Muscle layer of colon (tissue), 2 donors: ENCODE measurements at regions not wholly inside any gene's neighbourhood (a gene's known extent, or its start where the extent isn't known, plus 50 kb on each side); places are given as distances from the start of the nearest gene placed in this dataset.
"Not testable (repeated sequence)": the region's sequence is repeated elsewhere in the genome, so short reads cannot be mapped to it uniquely, and the experiment has no call there.

Experiments
- H3K27ac ChIP-seq: one replicate; pipeline ENCODE4 v1.7.0; 2013; ENCODE audit warnings: low read depth, mild to moderate bottlenecking, low read length, moderate library complexity
- H3K27me3 ChIP-seq, 2 donors: one replicate each; pipeline ENCODE4 v1.7.0; 2013; ENCODE audit warnings: low read length in 2 of 2, mild to moderate bottlenecking in 2 of 2; ENCODE audit not compliant: insufficient read depth in 2 of 2, control insufficient read depth in 1 of 2
- H3K36me3 ChIP-seq: one replicate; pipeline ENCODE4 v1.7.0; 2013; ENCODE audit warnings: mild to moderate bottlenecking, low read length; ENCODE audit not compliant: insufficient read depth
- H3K4me1 ChIP-seq: one replicate; pipeline ENCODE4 v1.7.0; 2013; ENCODE audit warnings: mild to moderate bottlenecking, low read length; ENCODE audit not compliant: insufficient read depth
- H3K4me3 ChIP-seq, 2 donors: one replicate each; pipeline ENCODE4 v1.7.0; 2013; ENCODE audit warnings: low read length in 2 of 2, low read depth in 1 of 2, mild to moderate bottlenecking in 1 of 2, moderate library complexity in 1 of 2
- H3K9ac ChIP-seq: one replicate; pipeline ENCODE4 v1.7.0; 2013; ENCODE audit warnings: low read length
- H3K9me3 ChIP-seq: one replicate; pipeline ENCODE4 v1.7.0; 2013; ENCODE audit warnings: mild to moderate bottlenecking, low read length
- donor health status: abdominal sarcoma.
- donor health status: Adenocarcinoma of cecum.

DNA sequence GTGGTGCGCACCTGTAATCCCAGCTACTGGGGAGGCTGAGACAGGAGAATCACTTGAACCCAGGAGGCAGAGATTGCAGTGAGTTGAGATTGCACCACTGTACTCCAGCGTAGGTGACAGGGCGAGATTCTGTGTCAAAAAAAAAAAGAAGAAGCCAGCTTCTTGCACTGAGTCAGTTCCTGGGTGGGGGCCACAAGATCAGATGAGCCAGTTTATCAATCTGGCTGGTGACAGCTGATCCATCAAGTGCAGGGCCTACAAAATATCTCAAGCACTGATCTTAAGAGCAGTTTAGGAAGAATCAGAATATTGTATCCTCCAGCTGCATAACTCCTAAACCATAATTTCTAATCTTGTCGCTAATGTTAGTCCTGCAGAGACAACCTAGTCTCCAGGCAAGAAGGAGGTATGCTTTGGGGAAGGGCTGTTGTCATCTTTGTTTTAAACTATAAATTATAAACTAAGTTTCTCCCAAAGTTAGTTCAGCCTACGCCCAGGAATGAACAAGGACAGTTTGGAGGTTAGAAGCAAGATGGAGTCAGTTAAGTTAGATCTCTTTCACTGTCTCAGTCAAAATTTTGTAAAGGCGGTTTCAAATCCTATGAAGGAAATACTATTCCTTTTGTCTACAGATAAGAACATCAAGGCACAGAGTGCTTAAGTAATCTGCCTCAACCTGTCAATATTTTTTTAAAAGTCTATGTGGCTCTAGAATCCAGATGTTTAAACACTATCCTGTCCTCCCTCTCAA is 139.0 kb upstream of the NUDT4 start:
- H3K9ac ChIP-seq, H3K36me3 ChIP-seq, H3K27ac ChIP-seq, H3K4me3 ChIP-seq, H3K9me3 ChIP-seq, H3K4me1 ChIP-seq, H3K27me3 ChIP-seq: not testable (repeated sequence)

DNA sequence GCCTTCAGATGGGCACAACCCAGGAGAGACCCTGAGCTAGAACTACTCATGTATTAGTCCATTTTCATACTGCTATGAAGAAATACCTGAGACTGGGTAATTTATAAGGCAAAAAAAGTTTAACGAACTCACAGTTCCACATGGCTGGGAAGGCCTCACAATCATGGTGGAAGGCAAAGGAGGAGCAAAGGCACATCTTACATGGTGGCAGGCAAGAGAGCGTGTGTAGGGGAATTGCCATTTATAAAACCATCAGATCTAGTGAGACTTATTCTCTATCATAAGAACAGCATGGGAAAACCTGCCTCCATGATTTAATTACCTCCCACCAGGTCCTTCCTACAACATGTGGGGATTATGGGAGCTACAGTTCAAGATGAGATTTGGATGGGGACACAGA is 137.9 kb upstream of the NUDT4 start:
- H3K27me3 ChIP-seq, H3K4me3 ChIP-seq, H3K36me3 ChIP-seq, H3K9ac ChIP-seq, H3K9me3 ChIP-seq, H3K27ac ChIP-seq, H3K4me1 ChIP-seq: not testable (repeated sequence)

DNA sequence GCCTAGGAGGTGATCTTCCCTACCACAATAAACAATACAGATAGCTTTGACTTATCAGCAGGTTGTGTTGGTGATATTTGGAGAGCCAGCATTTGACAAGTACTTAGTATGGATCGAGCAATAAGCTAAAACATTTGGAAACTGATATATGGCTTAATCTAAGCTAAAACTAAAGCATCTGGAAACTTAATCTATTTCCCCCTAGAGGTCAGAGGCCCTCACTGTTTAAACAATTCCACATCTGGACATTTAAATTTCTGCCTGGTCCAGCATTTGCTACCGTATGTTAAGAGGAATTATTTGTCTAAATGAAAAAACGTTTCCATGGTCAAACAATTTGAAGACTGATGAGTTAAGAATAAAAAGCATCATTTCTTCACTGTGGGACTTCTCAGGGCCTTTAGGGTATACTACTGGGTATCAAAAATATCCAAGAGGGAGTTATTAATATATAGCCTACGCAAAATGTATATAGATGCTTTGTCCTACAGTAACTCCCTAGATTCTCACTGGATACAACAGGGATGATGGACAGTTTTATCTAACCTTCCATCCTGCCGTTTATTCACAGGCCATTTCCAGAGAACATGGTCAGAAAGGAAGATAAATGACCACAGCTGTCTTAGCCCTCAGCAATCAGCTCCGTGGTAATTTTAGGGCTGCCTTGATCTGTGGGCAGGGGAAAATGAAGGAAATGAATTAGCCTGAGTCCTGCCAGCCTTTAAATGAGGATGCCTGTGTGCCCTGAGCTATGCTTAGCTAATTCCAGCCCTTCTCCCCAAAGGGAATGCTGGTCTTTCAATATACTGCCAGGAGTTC is 135.4 kb upstream of the NUDT4 start:
- Histone ChIP-seq H3K9me3 (no peaks in the 10 kb centered on the region), H3K27ac (no peak overlapping the region), H3K36me3 (no peaks in the 10 kb centered on the region), H3K9ac (no peak overlapping the region), H3K27me3 (no peaks in the 10 kb centered on the region), H3K4me3 (no peak overlapping the region), H3K4me1 (peaks cover 10% of the 10 kb centered on the region)

DNA sequence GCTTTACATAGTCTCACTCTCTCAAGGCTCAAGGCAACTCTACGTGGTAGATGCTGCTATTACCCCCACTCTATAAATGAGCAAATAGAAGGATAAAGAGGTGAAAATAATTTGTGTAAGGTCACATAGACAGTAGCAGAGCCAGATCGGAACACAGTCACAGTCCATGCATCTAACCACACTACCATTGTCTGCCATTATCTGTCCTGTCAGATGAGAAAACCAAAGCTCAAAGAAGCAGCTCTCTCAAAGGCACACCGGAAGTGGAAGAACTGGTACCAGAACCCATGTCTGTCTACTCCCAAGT is 134.4 kb upstream of the NUDT4 start:
- no peak overlapping the region for H3K27ac ChIP-seq
- H3K9ac ChIP-seq, result no peak overlapping the region
- H3K36me3 ChIP-seq, result no peaks in the 10 kb centered on the region
- peaks cover 10% of the 10 kb centered on the region for H3K4me1 ChIP-seq
- no peaks in the 10 kb centered on the region for H3K9me3 ChIP-seq
- no peak overlapping the region for H3K4me3 ChIP-seq
- H3K27me3 ChIP-seq, result no peaks in the 10 kb centered on the region

DNA sequence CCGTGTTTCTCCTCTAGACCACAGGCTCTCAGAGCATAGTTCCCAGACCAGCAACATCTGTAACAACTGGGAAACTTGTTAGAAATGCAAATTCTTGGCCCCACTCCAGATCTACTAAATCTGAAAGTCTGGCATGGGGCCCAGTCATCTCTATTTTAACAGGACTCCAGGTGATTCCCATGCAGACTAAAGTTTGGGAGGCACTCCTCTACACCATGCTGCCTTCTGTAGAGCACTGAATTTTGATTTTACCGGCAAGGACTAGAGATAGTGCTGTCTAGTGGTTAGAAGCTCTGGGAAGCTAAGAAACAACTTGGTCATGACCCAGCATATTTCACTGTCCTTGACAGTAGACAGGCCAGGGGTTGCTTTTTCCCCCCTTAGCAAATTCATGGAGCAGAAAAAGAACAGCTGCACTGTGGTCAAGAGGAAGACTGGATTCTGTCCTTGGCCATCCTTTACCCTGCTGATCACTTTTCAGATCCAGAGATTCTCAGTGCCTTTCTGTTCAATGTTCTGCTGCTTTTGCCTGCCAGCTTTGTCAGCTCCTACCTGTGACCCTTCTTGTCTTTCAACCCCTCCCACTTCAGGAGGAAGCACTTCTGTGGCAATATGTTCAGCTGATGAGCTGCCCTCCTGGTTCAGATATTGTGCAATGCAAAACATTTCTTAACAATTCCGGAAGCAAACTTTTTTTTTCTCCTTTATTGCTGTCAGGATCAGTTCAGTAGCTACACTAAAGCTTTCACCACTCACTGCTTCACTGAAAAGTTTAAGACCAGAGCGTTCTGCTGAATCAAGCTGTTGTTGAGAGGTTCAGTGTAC is 133.8 kb upstream of the NUDT4 start:
- Histone ChIP-seq H3K27ac (no peak overlapping the region), H3K27me3 (no peaks in the 10 kb centered on the region), H3K4me1 (peaks cover 10% of the 10 kb centered on the region), H3K9ac (no peak overlapping the region), H3K4me3 (no peak overlapping the region), H3K9me3 (no peaks in the 10 kb centered on the region), H3K36me3 (no peaks in the 10 kb centered on the region)

DNA sequence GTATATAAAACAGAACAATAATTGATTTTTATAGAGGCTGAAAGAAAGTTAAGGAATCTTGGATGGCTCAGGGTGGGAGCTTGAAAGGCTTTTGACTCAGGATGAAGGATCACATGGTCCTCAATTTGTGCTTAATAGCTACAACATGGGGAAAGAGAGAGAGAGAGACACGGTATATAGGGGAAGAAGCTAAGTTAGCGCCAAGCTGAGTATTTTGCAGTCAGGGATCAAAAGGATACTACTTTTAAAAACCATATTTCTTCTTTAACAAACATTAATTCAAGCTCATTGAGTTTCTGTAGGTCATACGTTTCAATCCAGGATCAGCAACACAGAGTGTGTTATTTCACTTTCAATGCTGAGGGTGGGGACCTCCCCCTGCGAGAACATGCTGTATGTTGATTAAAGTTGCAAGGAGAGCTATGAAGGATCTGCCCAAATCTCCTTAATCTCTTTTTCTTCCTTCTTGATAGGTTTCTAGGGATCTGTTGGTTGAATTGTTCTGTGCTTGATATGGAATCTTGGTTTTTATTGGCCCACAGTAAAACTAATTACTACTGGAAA is 133.1 kb upstream of the NUDT4 start:
- Histone ChIP-seq H3K9ac (no peak overlapping the region), H3K9me3 (no peaks in the 10 kb centered on the region), H3K4me3 (no peak overlapping the region), H3K27ac (no peak overlapping the region), H3K36me3 (no peaks in the 10 kb centered on the region), H3K27me3 (no peaks in the 10 kb centered on the region), H3K4me1 (peaks cover 10% of the 10 kb centered on the region)

DNA sequence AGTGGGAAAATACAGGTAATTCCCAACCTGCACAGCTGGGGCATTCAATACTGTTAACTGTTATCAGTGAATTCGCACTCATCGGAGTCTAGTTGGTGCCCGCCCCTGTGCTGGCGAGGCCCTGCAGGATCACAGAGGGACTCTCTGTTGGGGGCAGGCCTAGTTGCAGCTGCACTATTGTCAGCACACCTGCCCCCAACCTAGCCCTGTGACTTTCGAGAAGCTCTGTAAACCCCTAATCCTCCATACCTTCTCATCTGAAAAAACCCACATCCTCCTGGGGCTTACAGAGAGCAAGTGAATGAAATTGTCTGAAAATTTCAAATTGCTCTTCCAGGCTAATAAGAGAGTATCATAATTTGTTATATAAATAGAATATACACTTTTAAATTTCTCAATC is 132.2 kb upstream of the NUDT4 start:
- Histone ChIP-seq H3K9ac (no peak overlapping the region), H3K27ac (no peak overlapping the region), H3K4me1 (peaks cover 10% of the 10 kb centered on the region), H3K9me3 (no peaks in the 10 kb centered on the region), H3K4me3 (no peak overlapping the region), H3K36me3 (no peaks in the 10 kb centered on the region), H3K27me3 (no peaks in the 10 kb centered on the region)

DNA sequence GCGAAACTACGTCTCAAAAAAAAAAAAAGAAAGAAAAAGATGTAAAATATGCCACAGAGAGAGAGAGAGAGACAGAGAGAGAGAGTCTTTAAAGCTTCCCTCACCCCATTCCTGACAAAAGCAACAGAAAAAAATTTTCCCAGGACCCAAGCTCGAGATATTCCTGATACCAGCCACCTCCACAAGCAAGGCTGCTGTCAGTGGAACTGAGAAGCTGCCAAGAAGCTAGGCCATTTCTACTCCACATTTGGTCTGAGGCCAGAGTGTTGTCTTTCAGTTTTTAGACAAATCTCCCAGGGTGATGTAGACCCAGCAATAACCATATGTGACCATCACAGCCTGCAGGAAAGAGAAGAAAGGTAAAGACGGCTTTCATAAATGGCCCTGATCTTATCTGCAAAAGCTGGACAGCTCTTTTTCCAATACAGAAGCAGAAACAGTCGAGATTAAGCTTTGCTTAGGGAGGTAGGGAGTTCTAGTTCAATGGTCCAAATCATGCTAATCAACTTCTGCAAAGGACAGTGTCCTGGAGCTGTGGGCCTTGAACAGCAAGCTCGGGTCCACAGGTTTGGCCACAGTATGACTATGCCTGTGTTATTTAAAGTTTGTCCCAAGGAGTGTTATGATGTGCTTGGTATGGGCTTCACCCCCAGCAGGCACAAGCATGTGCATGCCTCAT is 130.3 kb upstream of the NUDT4 start:
- no peaks in the 10 kb centered on the region for H3K36me3 ChIP-seq
- no peaks in the 10 kb centered on the region for H3K9me3 ChIP-seq
- H3K27ac ChIP-seq, result no peak overlapping the region
- no peaks in the 10 kb centered on the region for H3K27me3 ChIP-seq
- H3K9ac ChIP-seq, result no peak overlapping the region
- H3K4me1 ChIP-seq, result peaks cover 10% of the 10 kb centered on the region
- H3K4me3 ChIP-seq, result no peak overlapping the region

DNA sequence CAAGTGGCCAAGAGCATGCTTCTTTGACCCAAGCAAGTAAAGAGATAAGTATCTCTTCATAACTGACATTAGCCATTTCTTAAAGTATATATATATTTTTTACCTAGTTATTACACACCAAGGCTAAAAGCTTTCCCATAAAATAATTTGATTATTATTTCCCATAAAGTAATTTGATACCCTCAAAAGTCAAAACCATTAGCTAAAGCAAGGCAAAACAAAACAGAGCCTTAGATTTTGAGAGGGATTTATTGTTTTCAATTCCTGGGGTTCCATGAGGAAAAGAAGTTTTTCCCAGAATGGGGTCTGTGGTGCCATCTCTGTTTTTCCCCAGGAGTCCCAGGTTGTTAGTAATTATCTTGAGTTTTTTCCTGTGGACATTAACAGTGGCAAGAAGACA is 125.5 kb upstream of the NUDT4 start:
- H3K27ac ChIP-seq, result no peak overlapping the region
- H3K36me3 ChIP-seq, result no peaks in the 10 kb centered on the region
- H3K9ac ChIP-seq, result no peak overlapping the region
- no peaks in the 10 kb centered on the region for H3K4me1 ChIP-seq
- no peaks in the 10 kb centered on the region for H3K9me3 ChIP-seq
- H3K4me3 ChIP-seq, result no peak overlapping the region
- H3K27me3 ChIP-seq, result no peaks in the 10 kb centered on the region

DNA sequence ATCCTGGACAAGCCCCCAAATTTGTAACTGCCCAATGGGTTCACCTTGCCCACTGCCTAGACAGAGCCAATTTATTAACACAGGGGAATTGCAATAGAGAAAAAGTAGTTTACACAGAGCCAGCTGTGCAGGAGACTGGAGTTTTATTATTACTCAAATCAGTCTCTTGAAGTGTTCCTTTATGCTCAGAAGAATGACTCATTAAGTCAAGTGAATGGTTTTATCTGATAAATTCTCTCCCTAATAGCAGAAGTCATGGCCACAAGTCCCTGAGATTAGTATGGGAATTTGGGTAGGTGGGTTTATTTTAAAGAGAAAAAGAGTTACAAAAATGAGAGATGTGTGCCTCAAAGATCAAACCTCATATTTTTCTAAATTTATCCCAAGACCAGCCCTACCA is 122.8 kb upstream of the NUDT4 start:
- Histone ChIP-seq H3K4me1 (no peaks in the 10 kb centered on the region), H3K27ac (no peak overlapping the region), H3K27me3 (no peaks in the 10 kb centered on the region), H3K9ac (no peak overlapping the region), H3K9me3 (no peaks in the 10 kb centered on the region), H3K4me3 (no peak overlapping the region), H3K36me3 (no peaks in the 10 kb centered on the region)
